Esophagus muscularis mucosa (tissue), 4 donors: ENCODE measurements at regions not wholly inside any gene's neighbourhood (a gene's known extent, or its start where the extent isn't known, plus 50 kb on each side); places are given as distances from the start of the nearest gene placed in this dataset.
"Not testable (repeated sequence)": the region's sequence is repeated elsewhere in the genome, so short reads cannot be mapped to it uniquely, and the experiment has no call there.

Experiments
- DNase-seq: peaks from one replicate; pipeline ENCODE4 v3.0.0-alpha.2; 2017; ENCODE audit errors: extremely low spot score
- H3K27ac ChIP-seq, 4 donors: fragments of 200-600 bp; sonication (generic); replicated peaks in 1 of 4; 1 replicate in 3 of 4; 2 replicates in 1 of 4; pipeline ENCODE4 v1.5.1; 2016 to 2019; ENCODE audit warnings: mild to moderate bottlenecking in 1 of 4
- H3K27me3 ChIP-seq, 4 donors: fragments of 200-600 bp; sonication (generic); one replicate each; pipeline versions ENCODE4 v1.5.1 to v1.6.0; 2016 to 2019
- H3K36me3 ChIP-seq, 4 donors: fragments of 200-600 bp; sonication (generic); one replicate each; pipeline ENCODE4 v1.5.1; 2016 to 2019
- H3K4me1 ChIP-seq, 4 donors: fragments of 200-600 bp; sonication (generic); one replicate each; pipeline ENCODE4 v1.5.1; 2016 to 2019
- H3K4me3 ChIP-seq, 4 donors: fragments of 200-600 bp; sonication (generic); 1 replicate in 2 of 4; 2 replicates in 2 of 4; pipeline ENCODE4 v1.5.1; 2016 to 2019; ENCODE audit warnings: mild to moderate bottlenecking in 4 of 4, moderate library complexity in 1 of 4
- H3K9me3 ChIP-seq, 4 donors: fragments of 200-600 bp; sonication (generic); 1 replicate in 3 of 4; 2 replicates in 1 of 4; pipeline ENCODE4 v1.5.1; 2016 to 2019
- EP300 ChIP-seq: sonication (generic); formaldehyde crosslinking; IDR thresholded peaks from one replicate; pipeline ENCODE4 v1.6.1; 2017; ENCODE audit warnings: antibody characterized with exemption
- POLR2A ChIP-seq: fragments of 450-650 bp; IDR thresholded peaks from one replicate; pipeline ENCODE4 v1.6.1; 2017; ENCODE audit warnings: antibody characterized with exemption, moderate library complexity, mild to moderate bottlenecking, low read depth
- POLR2AphosphoS5 ChIP-seq, 2 donors: sonication (generic); formaldehyde crosslinking; IDR thresholded peaks; one replicate each; pipeline ENCODE4 v1.6.1; 2017; ENCODE audit warnings: antibody characterized with exemption in 2 of 2
- WGBS: methylation state at CpG from one replicate; pipeline ENCODE4 v1.1.5; 2018; 5-methylcytosine and 5-hydroxymethylcytosine counted together
- intact Hi-C: fragments of 100-400 bp; cut with DNase I; formaldehyde crosslinking; loops from one replicate; pipeline ENCODE4 v1.15.1; 2023
- TF ChIP-seq, protein P1 (sequence below), 3 experiments: fragments of 200-600 bp in 2 of 3; fragments of 450-650 bp in 1 of 3; sonication (generic) in 2 of 3; IDR thresholded peaks; one replicate each; pipeline ENCODE4 v1.5.1; 2017 to 2019; ENCODE audit warnings: antibody characterized with exemption in 3 of 3, mild to moderate bottlenecking in 2 of 3, moderate library complexity in 1 of 3

GRCh38 chr6:12536416-12536815 is 180.2 kb upstream of the PHACTR1 start:
- intact Hi-C loops = no loop called here
- no peak for TF ChIP-seq POLR2A
- TF ChIP-seq EP300 = no peak
- TF ChIP-seq, protein P1, sequence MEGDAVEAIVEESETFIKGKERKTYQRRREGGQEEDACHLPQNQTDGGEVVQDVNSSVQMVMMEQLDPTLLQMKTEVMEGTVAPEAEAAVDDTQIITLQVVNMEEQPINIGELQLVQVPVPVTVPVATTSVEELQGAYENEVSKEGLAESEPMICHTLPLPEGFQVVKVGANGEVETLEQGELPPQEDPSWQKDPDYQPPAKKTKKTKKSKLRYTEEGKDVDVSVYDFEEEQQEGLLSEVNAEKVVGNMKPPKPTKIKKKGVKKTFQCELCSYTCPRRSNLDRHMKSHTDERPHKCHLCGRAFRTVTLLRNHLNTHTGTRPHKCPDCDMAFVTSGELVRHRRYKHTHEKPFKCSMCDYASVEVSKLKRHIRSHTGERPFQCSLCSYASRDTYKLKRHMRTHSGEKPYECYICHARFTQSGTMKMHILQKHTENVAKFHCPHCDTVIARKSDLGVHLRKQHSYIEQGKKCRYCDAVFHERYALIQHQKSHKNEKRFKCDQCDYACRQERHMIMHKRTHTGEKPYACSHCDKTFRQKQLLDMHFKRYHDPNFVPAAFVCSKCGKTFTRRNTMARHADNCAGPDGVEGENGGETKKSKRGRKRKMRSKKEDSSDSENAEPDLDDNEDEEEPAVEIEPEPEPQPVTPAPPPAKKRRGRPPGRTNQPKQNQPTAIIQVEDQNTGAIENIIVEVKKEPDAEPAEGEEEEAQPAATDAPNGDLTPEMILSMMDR (IDR thresholded peaks at IDR 0.05) = no peak
- TF ChIP-seq POLR2AphosphoS5 (IDR thresholded peaks at IDR 0.05) = no peak
- H3K9me3 ChIP-seq = no peaks in the 10 kb centered on the region
- H3K4me1 ChIP-seq = peaks cover 0 to 3% (median 0%) of the 10 kb centered on the region in 4 donors
- WGBS = 85% methylated on average over 5 of the region's 5 CpGs
- DNase-seq = no peak
- H3K27me3 ChIP-seq = no peaks in the 10 kb centered on the region
- no peaks in the 10 kb centered on the region for H3K36me3 ChIP-seq
- H3K27ac ChIP-seq = no peak overlapping the region
- no peak overlapping the region for H3K4me3 ChIP-seq

GRCh38 chr6:12537389-12537788 is 179.2 kb upstream of the PHACTR1 start:
- no peaks in the 10 kb centered on the region for H3K27me3 ChIP-seq
- WGBS = 38% methylated on average over 5 of the region's 5 CpGs
- intact Hi-C loops = no loop called here

DNA sequence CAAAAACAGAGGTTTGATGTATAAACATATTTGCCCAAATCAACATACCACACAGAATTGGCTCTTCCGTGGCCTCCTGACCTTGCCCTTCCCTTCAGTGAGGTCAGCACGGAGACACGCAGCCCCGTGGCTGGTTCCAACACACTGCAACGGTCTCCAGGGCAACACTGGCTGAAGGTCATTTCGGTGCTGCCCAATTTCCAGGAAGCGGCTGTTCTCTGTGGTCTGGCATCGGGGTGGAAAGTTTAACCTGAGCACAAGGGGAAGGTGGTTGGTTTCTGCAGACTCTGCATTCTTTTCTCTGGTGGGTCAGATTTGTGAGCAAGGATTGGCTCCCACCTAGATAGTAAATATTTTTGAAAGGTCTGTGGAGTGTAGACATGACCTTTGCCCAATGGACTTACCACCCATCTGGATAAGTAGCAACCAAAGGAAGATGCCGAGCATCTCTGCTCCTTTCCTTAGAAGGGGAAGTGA is 177.6 kb upstream of the PHACTR1 start:
- H3K4me3 ChIP-seq = no peak overlapping the region
- TF ChIP-seq, protein P1 (IDR thresholded peaks at IDR 0.05) = no peak
- TF ChIP-seq POLR2AphosphoS5 (IDR thresholded peaks at IDR 0.05) = peak in 1 of 2 donors; percentile 20
- no peak for TF ChIP-seq EP300
- no peaks in the 10 kb centered on the region for H3K36me3 ChIP-seq
- 72% methylated on average over 9 of the region's 9 CpGs for WGBS
- intact Hi-C loops = no loop called here
- H3K27me3 ChIP-seq = no peaks in the 10 kb centered on the region
- peaks cover 0 to 5% (median 3%) of the 10 kb centered on the region in 4 donors for H3K4me1 ChIP-seq
- no peak for DNase-seq
- no peak overlapping the region for H3K27ac ChIP-seq
- H3K9me3 ChIP-seq = no peaks in the 10 kb centered on the region

More at GRCh38 chr6:12537389-12537788, 179.2 kb upstream of the PHACTR1 start:
- peaks cover 0 to 3% (median 0%) of the 10 kb centered on the region in 4 donors for H3K4me1 ChIP-seq
- H3K9me3 ChIP-seq = no peaks in the 10 kb centered on the region
- no peak for TF ChIP-seq POLR2AphosphoS5 (IDR thresholded peaks at IDR 0.05)
- TF ChIP-seq, protein P1 (IDR thresholded peaks at IDR 0.05) = no peak
- no peak for TF ChIP-seq EP300
- no peak for TF ChIP-seq POLR2A
- no peak overlapping the region for H3K4me3 ChIP-seq
- no peaks in the 10 kb centered on the region for H3K36me3 ChIP-seq
- DNase-seq = no peak
- H3K27ac ChIP-seq = no peak overlapping the region

GRCh38 chr6:12542319-12543115 is 174.1 kb upstream of the PHACTR1 start:
- 94% methylated on average over 4 of the region's 4 CpGs for WGBS
- intact Hi-C loops, DNase-seq: not testable (repeated sequence)

GRCh38 chr6:12543953-12544352 is 172.6 kb upstream of the PHACTR1 start:
- no peaks in the 10 kb centered on the region for H3K27me3 ChIP-seq
- intact Hi-C loops = no loop called here
- no peak for TF ChIP-seq POLR2AphosphoS5 (IDR thresholded peaks at IDR 0.05)
- TF ChIP-seq, protein P1 (IDR thresholded peaks at IDR 0.05) = no peak
- TF ChIP-seq POLR2A = no peak
- TF ChIP-seq EP300 = no peak
- no peaks in the 10 kb centered on the region for H3K9me3 ChIP-seq
- H3K4me3 ChIP-seq = no peak overlapping the region
- H3K27ac ChIP-seq = no peak overlapping the region
- peaks cover 3 to 7% (median 6%) of the 10 kb centered on the region in 4 donors for H3K4me1 ChIP-seq
- DNase-seq = no peak
- no peaks in the 10 kb centered on the region for H3K36me3 ChIP-seq
- 47% methylated on average over 5 of the region's 5 CpGs for WGBS

More at GRCh38 chr6:12542319-12543115, 174.1 kb upstream of the PHACTR1 start:
- not testable (repeated sequence) for H3K4me3 ChIP-seq, H3K27ac ChIP-seq, H3K36me3 ChIP-seq, H3K27me3 ChIP-seq, H3K4me1 ChIP-seq, H3K9me3 ChIP-seq
